ENCODE measurements at regions not wholly inside any gene's neighbourhood (a gene's known extent, or its start where the extent isn't known, plus 50 kb on each side); places are given as distances from the start of the nearest gene placed in this dataset.
A peak's percentile ranks its signal among the peaks of the same experiment; 100 is the strongest.

DNA sequence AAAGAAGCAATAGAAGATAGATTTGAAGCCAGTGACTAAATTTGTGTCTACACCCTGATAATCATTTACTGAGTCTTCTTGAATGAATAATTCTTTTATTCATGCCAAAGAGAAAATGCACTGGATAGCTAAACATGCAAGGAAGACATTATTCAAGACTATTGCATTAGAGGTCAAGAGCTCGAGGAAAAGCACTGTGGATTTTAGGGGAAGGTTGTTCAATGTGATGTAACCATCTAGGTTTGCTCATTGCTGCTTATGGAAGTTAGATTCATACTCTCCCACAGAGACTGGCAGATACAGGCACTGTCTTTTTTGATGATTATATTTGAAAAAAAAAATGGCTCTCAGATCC lies 682.1 kb downstream of the KCNA4 start:
- DNase-seq (no peak), ATAC-seq (no peak)
- Histone ChIP-seq H3K4me3 (no peak overlapping the region), H3K36me3 (no peaks in the 10 kb centered on the region), H3K4me1 (no peaks in the 10 kb centered on the region), H3K27ac (no peak overlapping the region), H3K9me3 (no peaks in the 10 kb centered on the region), H3K27me3 (peaks cover 0 to 13% (median 0%) of the 10 kb centered on the region in 7 donors)
- intact Hi-C loops (cut with DNase I) = loop anchor here in 5 of 10 donors (5.0 to 10.0 kb wide), 2 partner anchors 1637 to 1640 kb away; no protein-coding TSS in a partner anchor
- TF ChIP-seq, protein P1, sequence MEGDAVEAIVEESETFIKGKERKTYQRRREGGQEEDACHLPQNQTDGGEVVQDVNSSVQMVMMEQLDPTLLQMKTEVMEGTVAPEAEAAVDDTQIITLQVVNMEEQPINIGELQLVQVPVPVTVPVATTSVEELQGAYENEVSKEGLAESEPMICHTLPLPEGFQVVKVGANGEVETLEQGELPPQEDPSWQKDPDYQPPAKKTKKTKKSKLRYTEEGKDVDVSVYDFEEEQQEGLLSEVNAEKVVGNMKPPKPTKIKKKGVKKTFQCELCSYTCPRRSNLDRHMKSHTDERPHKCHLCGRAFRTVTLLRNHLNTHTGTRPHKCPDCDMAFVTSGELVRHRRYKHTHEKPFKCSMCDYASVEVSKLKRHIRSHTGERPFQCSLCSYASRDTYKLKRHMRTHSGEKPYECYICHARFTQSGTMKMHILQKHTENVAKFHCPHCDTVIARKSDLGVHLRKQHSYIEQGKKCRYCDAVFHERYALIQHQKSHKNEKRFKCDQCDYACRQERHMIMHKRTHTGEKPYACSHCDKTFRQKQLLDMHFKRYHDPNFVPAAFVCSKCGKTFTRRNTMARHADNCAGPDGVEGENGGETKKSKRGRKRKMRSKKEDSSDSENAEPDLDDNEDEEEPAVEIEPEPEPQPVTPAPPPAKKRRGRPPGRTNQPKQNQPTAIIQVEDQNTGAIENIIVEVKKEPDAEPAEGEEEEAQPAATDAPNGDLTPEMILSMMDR (IDR thresholded peaks at IDR 0.05) = no peak
- 60% methylated on average over 1 of the region's 1 CpG for WGBS, 2 donors

DNA sequence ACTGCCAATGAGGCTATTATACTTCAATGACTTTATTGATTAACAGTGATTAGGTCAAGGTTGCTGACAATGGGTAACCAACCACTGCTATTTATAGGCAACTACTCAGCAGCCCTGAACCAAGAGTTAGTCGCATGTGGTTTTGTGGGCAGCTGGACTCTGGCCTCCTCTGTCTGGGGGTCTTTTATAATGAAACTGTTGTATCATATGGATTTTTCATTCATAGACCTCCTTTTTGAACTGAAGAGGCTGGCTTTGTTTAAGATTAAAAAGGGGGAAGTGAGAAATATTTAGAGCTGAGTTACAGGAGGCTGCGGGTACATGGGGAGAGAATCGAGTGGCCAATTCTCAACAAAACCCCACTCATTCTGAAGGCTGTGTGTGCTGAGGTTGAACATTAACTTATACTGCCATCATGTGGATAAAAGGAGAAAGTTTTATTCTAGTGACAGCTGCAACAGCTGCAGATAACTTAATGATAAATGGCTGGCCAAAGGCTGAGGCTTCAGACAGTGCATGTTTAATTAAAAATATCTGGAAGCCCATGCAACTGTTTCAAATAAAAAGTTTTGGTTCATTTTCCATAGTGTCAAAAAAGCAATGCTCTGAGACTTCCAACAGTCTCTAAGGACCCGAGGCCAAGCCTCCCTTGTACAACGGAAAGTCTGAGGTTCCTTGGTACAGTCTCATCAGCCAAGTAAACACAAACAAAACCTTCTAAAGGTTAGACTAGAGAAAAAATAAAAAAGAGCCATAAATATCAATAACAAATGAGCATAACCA lies 682.6 kb downstream of the KCNA4 start:
- H3K4me3 ChIP-seq = no peak overlapping the region
- H3K27ac ChIP-seq = no peak overlapping the region
- H3K4me1 ChIP-seq = no peaks in the 10 kb centered on the region
- TF ChIP-seq, protein P1 (IDR thresholded peaks at IDR 0.05) = peak in 7 of 9 donors; percentile 27 to 56 (median 36)
- no peaks in the 10 kb centered on the region for H3K36me3 ChIP-seq
- WGBS, 2 donors = 39 to 40% methylated on average over 5 of the region's 5 CpGs
- peaks cover 0 to 13% (median 0%) of the 10 kb centered on the region in 7 donors for H3K27me3 ChIP-seq
- ATAC-seq (peak in 2 of 8 donors; percentile 38 to 51), DNase-seq (no peak)
- intact Hi-C loops (cut with DNase I) = loop anchor here in 5 of 10 donors (5.0 to 10.0 kb wide), 2 partner anchors 1637 to 1639 kb away; no protein-coding TSS in a partner anchor
- no peaks in the 10 kb centered on the region for H3K9me3 ChIP-seq

DNA sequence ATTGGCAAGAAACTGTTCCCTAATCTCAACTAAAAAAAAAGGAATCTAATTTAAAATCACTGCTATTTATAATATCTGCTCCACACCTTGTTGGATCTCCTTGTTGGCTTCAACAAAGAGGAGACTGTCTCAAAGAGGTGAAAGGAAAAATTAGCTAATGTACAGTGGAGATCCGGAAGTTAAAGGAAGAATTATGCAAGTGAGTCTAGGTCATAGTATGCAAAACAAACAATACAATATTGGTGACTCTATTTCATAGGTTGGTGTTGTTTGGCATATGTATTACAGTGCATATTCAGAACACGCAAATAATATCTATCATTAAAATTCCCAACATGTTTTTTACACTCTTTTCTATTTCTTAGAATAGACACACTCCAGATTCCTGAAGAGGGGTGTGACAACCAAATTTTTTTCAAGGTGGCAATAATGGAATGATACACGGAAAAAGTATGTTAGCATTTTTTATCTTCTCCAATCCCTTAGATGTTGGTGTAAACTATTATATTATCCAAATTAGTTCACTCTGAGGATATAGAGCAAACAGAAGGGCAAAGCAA lies 685.3 kb downstream of the KCNA4 start:
- ATAC-seq = no peak
- no peaks in the 10 kb centered on the region for H3K4me1 ChIP-seq
- H3K27ac ChIP-seq = no peak overlapping the region
- H3K36me3 ChIP-seq = no peaks in the 10 kb centered on the region
- no peak for DNase-seq
- no peak overlapping the region for H3K4me3 ChIP-seq
- peaks cover 0 to 2% (median 0%) of the 10 kb centered on the region in 7 donors for H3K27me3 ChIP-seq
- H3K9me3 ChIP-seq = no peaks in the 10 kb centered on the region
- 74 to 83% methylated on average over 3 of the region's 3 CpGs for WGBS, 2 donors
- intact Hi-C loops (cut with DNase I) = loop anchor here in 5 of 10 donors (5.0 to 10.0 kb wide), 2 partner anchors 1634 to 1637 kb away; no protein-coding TSS in a partner anchor
- TF ChIP-seq, protein P1 (IDR thresholded peaks at IDR 0.05) = no peak

DNA sequence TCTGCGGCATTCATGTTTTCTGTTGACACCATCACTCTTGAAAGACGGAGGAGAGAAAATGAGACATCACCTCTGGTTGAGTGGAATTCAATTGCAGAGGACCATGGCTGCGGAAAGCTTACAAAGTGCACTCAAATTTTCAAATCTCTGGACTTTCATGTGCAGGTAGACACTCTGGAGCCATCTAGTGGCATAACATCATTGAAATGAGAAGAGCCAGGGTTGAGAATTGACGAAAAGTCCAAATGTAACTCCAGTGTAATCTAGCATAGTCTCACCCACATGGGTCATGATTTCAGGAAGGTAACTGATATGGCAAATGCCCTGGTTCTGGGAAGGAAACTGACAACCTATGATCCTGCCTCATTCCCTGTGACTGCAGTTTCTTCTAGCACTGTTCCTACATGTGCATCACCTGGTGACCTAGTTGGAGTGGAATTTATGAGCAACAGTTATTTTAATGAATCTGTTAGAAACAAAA lies 687.8 kb downstream of the KCNA4 start:
- Histone ChIP-seq H3K36me3 (no peaks in the 10 kb centered on the region), H3K9me3 (no peaks in the 10 kb centered on the region), H3K27ac (no peak overlapping the region), H3K4me1 (no peaks in the 10 kb centered on the region), H3K27me3 (peaks cover 0 to 2% (median 0%) of the 10 kb centered on the region in 7 donors), H3K4me3 (no peak overlapping the region)
- no peak for DNase-seq
- ATAC-seq = peak in 1 of 8 donors; percentile 27
- intact Hi-C loops (cut with DNase I) = loop anchor here in 1 of 10 donors (5.0 kb wide), 1 partner anchor 1632 kb away; no protein-coding TSS in a partner anchor
- TF ChIP-seq, protein P1 (IDR thresholded peaks at IDR 0.05) = peak in 7 of 9 donors; percentile 23 to 48 (median 33)
- 36 to 39% methylated on average over 4 of the region's 4 CpGs for WGBS, 2 donors
